H1 (cell line): ENCODE measurements at regions not wholly inside any gene's neighbourhood (a gene's known extent, or its start where the extent isn't known, plus 50 kb on each side); places are given as distances from the start of the nearest gene placed in this dataset.

ENCODE experiments used
- CTCF ChIA-PET: fragments of 300-600 bp; sonication (Branson Sonifier 250); formaldehyde crosslinking; loops from one replicate; lab custom pipeline; 2021; ENCODE audit not compliant: partially characterized antibody; lab: Charles Lee
- POLR2A ChIA-PET: fragments of 300-600 bp; sonication (Branson Sonifier 250); formaldehyde crosslinking; loops from one replicate; lab custom pipeline; 2021; ENCODE audit warnings: inconsistent platforms; ENCODE audit not compliant: partially characterized antibody; lab: Charles Lee
- DNase-seq, 2 experiments: peaks; one replicate each; pipeline versions ENCODE4 v3.0.0 to v3.0.0-alpha.2; 2010 to 2022; ENCODE audit warnings: low spot score in 2 of 2, low read depth in 1 of 2, mixed read lengths in 1 of 2
- FAIRE-seq: peaks from 2 replicates; lab custom pipeline; 2011; peaks lifted over from hg19 to GRCh38; lab: Jason Lieb, UNC
- H2AFZ ChIP-seq: 2 replicates; pipeline ENCODE4 v1.8.1; 2012; ENCODE audit warnings: low read length, inconsistent platforms
- H2AK5ac ChIP-seq: 2 replicates; pipeline ENCODE4 v1.6.1; 2013; ENCODE audit warnings: low read depth, low read length
- H2BK120ac ChIP-seq: replicated peaks from 2 replicates; pipeline ENCODE3; 2013; ENCODE audit warnings: low read depth, low read length, inconsistent platforms
- H2BK12ac ChIP-seq: 2 replicates; pipeline ENCODE4 v1.6.1; 2013; ENCODE audit warnings: low read depth, low read length
- H2BK15ac ChIP-seq: 2 replicates; pipeline ENCODE4 v1.6.1; 2013; ENCODE audit warnings: low read length
- H2BK20ac ChIP-seq: 2 replicates; pipeline ENCODE4 v1.6.1; 2013; ENCODE audit warnings: low read length
- H2BK5ac ChIP-seq: 2 replicates; pipeline ENCODE4 v1.6.1; 2013; ENCODE audit warnings: low read depth, low read length
- H3K14ac ChIP-seq: 2 replicates; pipeline ENCODE4 v1.6.1; 2013; ENCODE audit warnings: inconsistent platforms; ENCODE audit not compliant: insufficient read length
- H3K18ac ChIP-seq: 2 replicates; pipeline ENCODE4 v1.6.1; 2013; ENCODE audit warnings: low read length; ENCODE audit errors: extremely low read depth
- H3K23ac ChIP-seq: 2 replicates; pipeline ENCODE4 v1.6.1; 2013; ENCODE audit warnings: inconsistent platforms; ENCODE audit not compliant: insufficient read length
- H3K23me2 ChIP-seq: 2 replicates; pipeline ENCODE4 v1.6.1; 2013; ENCODE audit warnings: low read depth, low read length
- H3K27ac ChIP-seq: 2 replicates; pipeline ENCODE4 v1.6.1; 2011; ENCODE audit warnings: low read depth, low read length, inconsistent platforms
- H3K27me3 ChIP-seq, 4 experiments: replicated peaks in 1 of 4; 1 replicate in 1 of 4; 2 replicates in 3 of 4; pipeline versions ENCODE4 v1.6.1 to v1.8.1; 2011 to 2013; ENCODE audit warnings: low read length in 3 of 4, mild to moderate bottlenecking in 3 of 4, inconsistent platforms in 2 of 4, mixed read lengths in 2 of 4, moderate library complexity in 1 of 4; ENCODE audit not compliant: control insufficient read depth in 3 of 4, insufficient read depth in 3 of 4; ENCODE audit errors: extremely low read depth in 1 of 4
- H3K36me3 ChIP-seq, 4 experiments: 2 replicates each; pipeline versions ENCODE4 v1.6.1 to v1.8.1; 2011 to 2013; ENCODE audit warnings: mild to moderate bottlenecking in 4 of 4, low read length in 3 of 4, moderate library complexity in 2 of 4, control low read depth in 1 of 4, inconsistent platforms in 1 of 4; ENCODE audit not compliant: insufficient read depth in 4 of 4, control insufficient read depth in 2 of 4
- H3K4ac ChIP-seq: replicated peaks from 2 replicates; pipeline ENCODE3; 2013; ENCODE audit warnings: low read length, low read depth, mixed read lengths, inconsistent platforms; ENCODE audit not compliant: insufficient read length
- H3K4me1 ChIP-seq, 4 experiments: replicated peaks in 1 of 4; 1 replicate in 1 of 4; 2 replicates in 3 of 4; pipeline versions ENCODE4 v1.6.1 to v1.8.1; 2011 to 2013; ENCODE audit warnings: low read length in 3 of 4, inconsistent platforms in 2 of 4, mixed read lengths in 1 of 4; ENCODE audit not compliant: insufficient read depth in 4 of 4, control insufficient read depth in 3 of 4
- H3K4me2 ChIP-seq, 2 experiments: 2 replicates each; pipeline versions ENCODE4 v1.6.1 to v1.8.1; 2011 to 2013; ENCODE audit warnings: low read depth in 2 of 2, low read length in 2 of 2, control low read depth in 1 of 2, inconsistent platforms in 1 of 2, mild to moderate bottlenecking in 1 of 2; ENCODE audit not compliant: insufficient read depth in 1 of 2
- H3K4me3 ChIP-seq, 4 experiments: fragments of 200-600, 300-600 bp in 1 of 4; sonication (generic), shearing (Covaris generic), sonication (Bioruptor Twin) in 1 of 4; 2 replicates each; pipeline versions ENCODE4 v1.5.1 to v1.8.1; 2011 to 2016; ENCODE audit warnings: low read length in 4 of 4, low read depth in 3 of 4, control low read depth in 2 of 4, inconsistent platforms in 2 of 4, mild to moderate bottlenecking in 2 of 4, mixed read lengths in 1 of 4, moderate library complexity in 1 of 4; ENCODE audit not compliant: insufficient read depth in 2 of 4; ENCODE audit errors: extremely low read depth in 1 of 4
- H3K56ac ChIP-seq: replicated peaks from 2 replicates; pipeline ENCODE3; 2013; ENCODE audit warnings: low read depth, mild to moderate bottlenecking, mixed read lengths, low read length, inconsistent platforms; ENCODE audit not compliant: insufficient read length
- H3K79me1 ChIP-seq: 2 replicates; pipeline ENCODE4 v1.6.1; 2013; ENCODE audit warnings: low read depth, low read length, control low read depth
- H3K79me2 ChIP-seq, 2 experiments: 2 replicates each; pipeline versions ENCODE4 v1.6.1 to v1.8.1; 2012 to 2013; ENCODE audit warnings: low read length in 2 of 2, mild to moderate bottlenecking in 2 of 2, inconsistent platforms in 1 of 2; ENCODE audit not compliant: insufficient read depth in 2 of 2, control insufficient read depth in 1 of 2
- H3K9ac ChIP-seq, 4 experiments: replicated peaks in 1 of 4; 1 replicate in 1 of 4; 2 replicates in 3 of 4; pipeline versions ENCODE4 v1.6.1 to v1.8.1; 2011 to 2013; ENCODE audit warnings: low read depth in 3 of 4, low read length in 3 of 4, control low read depth in 2 of 4, mild to moderate bottlenecking in 2 of 4, moderate library complexity in 2 of 4, inconsistent platforms in 1 of 4; ENCODE audit errors: extremely low read depth in 1 of 4
- H3K9me3 ChIP-seq, 2 experiments: 2 replicates each; pipeline versions ENCODE4 v1.6.1 to v1.8.1; 2012 to 2013; ENCODE audit warnings: mild to moderate bottlenecking in 2 of 2, moderate library complexity in 2 of 2, control low read depth in 1 of 2, inconsistent platforms in 1 of 2, low read depth in 1 of 2, low read length in 1 of 2, mixed read lengths in 1 of 2; ENCODE audit not compliant: insufficient read depth in 2 of 2
- H4K20me1 ChIP-seq, 2 experiments: replicated peaks in 1 of 2; 2 replicates each; pipeline versions ENCODE3 to v1.8.1; 2011 to 2013; ENCODE audit warnings: inconsistent platforms in 2 of 2, low read length in 2 of 2, mild to moderate bottlenecking in 1 of 2; ENCODE audit not compliant: insufficient read depth in 2 of 2, control insufficient read depth in 1 of 2
- H4K5ac ChIP-seq: 2 replicates; pipeline ENCODE4 v1.6.1; 2013; ENCODE audit warnings: low read length, low read depth, mixed read lengths, inconsistent platforms; ENCODE audit not compliant: insufficient read length
- H4K8ac ChIP-seq: 2 replicates; pipeline ENCODE4 v1.8.0; 2013; ENCODE audit warnings: mild to moderate bottlenecking, moderate library complexity, low read length, inconsistent platforms; ENCODE audit not compliant: insufficient read depth; ENCODE audit errors: extremely low read depth
- H4K91ac ChIP-seq: replicated peaks from 2 replicates; pipeline ENCODE3; 2013; ENCODE audit warnings: low read length, mixed read lengths, inconsistent platforms; ENCODE audit not compliant: insufficient read length
- BCL11A ChIP-seq, 2 experiments: IDR thresholded peaks; one replicate each; pipeline ENCODE4 v1.6.1; 2011; ENCODE audit warnings: low read depth in 2 of 2, low read length in 2 of 2, mild to moderate bottlenecking in 2 of 2
- BRCA1 ChIP-seq: IDR thresholded peaks from 2 replicates; pipeline ENCODE4 v1.6.1; 2012; ENCODE audit warnings: low read depth, low read length, improper control_type of control experiment
- CTBP2 ChIP-seq: IDR thresholded peaks from 2 replicates; pipeline ENCODE4 v1.7.0; 2011; ENCODE audit warnings: borderline replicate concordance, mild to moderate bottlenecking, moderate library complexity, mixed read lengths, low read length; ENCODE audit not compliant: insufficient read depth, insufficient read length
- HDAC6 ChIP-seq: IDR thresholded peaks from one replicate; pipeline ENCODE4 v1.7.1; 2012; ENCODE audit warnings: low read depth, mild to moderate bottlenecking, inconsistent platforms, low read length, moderate library complexity
- KDM5A ChIP-seq: fragments of 200-600 bp; IDR thresholded peaks from 2 replicates; pipeline ENCODE4 v1.7.1; 2012; ENCODE audit warnings: mild to moderate bottlenecking, low read length, inconsistent platforms, mixed read lengths
- PHF8 ChIP-seq: fragments of 200-600 bp; sonication (generic); conservative IDR thresholded peaks from 2 replicates; pipeline ENCODE4 v1.7.1; 2012; ENCODE audit warnings: low read depth, mild to moderate bottlenecking, inconsistent platforms, low read length, moderate library complexity
- SUZ12 ChIP-seq: fragments of 200-600 bp; sonication (generic); IDR thresholded peaks from 2 replicates; pipeline ENCODE4 v1.6.1; 2012; ENCODE audit warnings: mild to moderate bottlenecking, inconsistent platforms, low read length, moderate library complexity, mixed read lengths
- TCF12 ChIP-seq: IDR thresholded peaks from 2 replicates; pipeline ENCODE4 v1.6.1; 2011; ENCODE audit warnings: low read depth, mild to moderate bottlenecking, low read length
- USF2 ChIP-seq: IDR thresholded peaks from 2 replicates; pipeline ENCODE4 v1.6.1; 2011; ENCODE audit warnings: low read length, improper control_type of control experiment
- WGBS, 2 experiments: shearing (Covaris generic) in 1 of 2; methylation state at CpG; one replicate each; pipeline versions ENCODE4 v1.1.6 to v1.1.7; 2013 to 2015; ENCODE audit warnings: low lambda C conversion rate in 2 of 2, mixed read lengths in 2 of 2, inconsistent platforms in 1 of 2, low coverage in 1 of 2, missing lambda C conversion rate in 1 of 2; ENCODE audit not compliant: insufficient replicate concordance in 2 of 2, insufficient coverage in 1 of 2, insufficient read length in 1 of 2; ENCODE audit errors: extremely low coverage in 1 of 2, missing lambda C conversion rate in 1 of 2; 5-methylcytosine and 5-hydroxymethylcytosine counted together

DNA sequence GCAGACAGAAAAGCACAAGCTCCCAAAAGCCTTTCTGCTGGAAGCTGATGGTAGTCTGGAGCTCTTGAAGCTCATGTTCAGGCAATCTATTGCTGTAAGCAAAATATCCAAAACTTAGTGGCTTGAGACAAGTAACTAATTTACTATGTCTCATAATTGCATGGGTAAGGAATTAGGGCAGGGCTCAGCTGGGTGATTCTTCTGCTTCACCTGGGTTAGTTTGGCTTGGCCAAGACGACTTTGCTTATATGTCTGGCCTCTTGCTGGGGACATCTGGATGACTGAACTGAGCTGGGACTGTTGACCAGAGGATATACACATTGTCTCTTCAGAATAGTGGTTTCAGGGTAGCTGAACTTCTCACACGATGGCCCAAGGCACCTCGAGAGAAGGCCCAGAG is 96.8 kb upstream of the WSCD1 start:
- Histone ChIP-seq H4K91ac (no peak overlapping the region), H2AFZ (no peak overlapping the region), H3K14ac (no peak overlapping the region), H2BK20ac (no peak overlapping the region), H2BK120ac (no peak overlapping the region), H3K23me2 (no peaks in the 10 kb centered on the region), H4K5ac (no peak overlapping the region), H3K9ac (no peak overlapping the region), H3K4me1 (no peaks in the 10 kb centered on the region; a peak in 1 of 7 replicates), H3K27me3 (no peaks in the 10 kb centered on the region), H4K20me1 (no peaks in the 10 kb centered on the region), H3K79me1 (no peaks in the 10 kb centered on the region), H3K56ac (no peak overlapping the region), H2BK5ac (no peak overlapping the region), H4K8ac (no peak overlapping the region), H3K36me3 (no peaks in the 10 kb centered on the region; a peak in 1 of 8 replicates), H3K23ac (no peak overlapping the region), H2BK12ac (no peak overlapping the region), H3K9me3 (peaks cover 5 to 9% of the 10 kb centered on the region in 2 experiments; a peak in 2 of 4 replicates), H3K4me3 (no peak overlapping the region), H3K4ac (no peak overlapping the region), H3K27ac (no peak overlapping the region), H3K18ac (no peak overlapping the region), H3K79me2 (no peaks in the 10 kb centered on the region), H2BK15ac (no peak overlapping the region), H2AK5ac (no peak overlapping the region), H3K4me2 (no peak overlapping the region)
- ChIA-PET CTCF (no interaction called here), POLR2A (no interaction called here)
- no peak for DNase-seq
- 87% methylated on average over 3 of the region's 3 CpGs; no CpG with 5 or more reads in 1 of the 2 experiments for WGBS, 2 experiments
- FAIRE-seq = no peak
- TF ChIP-seq BRCA1 = no peak
- no peak for TF ChIP-seq CTBP2
- no peak for TF ChIP-seq USF2
- no peak for TF ChIP-seq TCF12
- TF ChIP-seq BCL11A (IDR thresholded peaks at IDR 0.05; ENCODE audit: low read depth in 2 of 2, low read length in 2 of 2) = no peak
- no peak for TF ChIP-seq PHF8
- TF ChIP-seq HDAC6 = no peak
- no peak for TF ChIP-seq KDM5A
- no peak for TF ChIP-seq SUZ12
